NCI-H187 (cell line): ENCODE measurements at regions not wholly inside any gene's neighbourhood (a gene's known extent, or its start where the extent isn't known, plus 50 kb on each side); places are given as distances from the start of the nearest gene placed in this dataset.

Source experiments
- DNase-seq, 2 experiments: peaks; one replicate each; lab custom pipeline; 2025; lab: John Stamatoyannopoulos, UW

DNA sequence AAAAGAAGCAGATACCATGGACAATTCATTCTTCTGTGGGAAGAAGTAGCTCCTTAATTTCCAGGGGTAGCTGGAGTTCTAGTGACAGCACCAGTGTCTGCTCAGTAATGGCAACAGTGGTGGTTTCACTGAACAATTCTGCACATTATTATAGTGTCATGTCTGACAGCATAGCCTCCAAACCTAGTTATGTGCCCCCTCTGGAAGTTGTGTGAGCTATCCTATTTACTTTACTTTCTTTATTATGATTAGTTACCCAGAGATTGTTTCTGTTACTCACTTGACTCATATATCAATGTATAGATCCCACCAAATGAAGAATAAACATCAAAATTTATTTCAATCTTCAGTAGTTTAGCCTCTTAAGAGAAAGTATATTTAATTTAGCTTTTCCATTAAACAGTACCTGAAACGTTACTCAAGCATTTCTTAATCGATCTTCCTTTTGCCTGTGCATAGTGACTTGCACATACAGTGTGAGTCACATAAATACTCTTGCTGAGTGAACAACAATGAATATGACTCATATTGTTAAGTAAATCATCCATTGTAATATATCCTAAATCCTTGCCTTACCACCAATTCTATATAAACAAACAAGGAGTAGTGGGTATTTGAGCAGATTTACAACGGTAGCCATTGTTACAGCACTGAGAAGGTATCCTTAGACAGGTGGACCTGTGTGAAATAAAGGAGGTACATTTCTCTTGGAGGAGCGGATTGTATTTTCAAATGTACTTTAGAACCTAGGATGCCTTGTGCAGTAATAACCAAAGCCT lies 534.7 kb downstream of the ANKRD50 start:
- DNase-seq = no peak

DNA sequence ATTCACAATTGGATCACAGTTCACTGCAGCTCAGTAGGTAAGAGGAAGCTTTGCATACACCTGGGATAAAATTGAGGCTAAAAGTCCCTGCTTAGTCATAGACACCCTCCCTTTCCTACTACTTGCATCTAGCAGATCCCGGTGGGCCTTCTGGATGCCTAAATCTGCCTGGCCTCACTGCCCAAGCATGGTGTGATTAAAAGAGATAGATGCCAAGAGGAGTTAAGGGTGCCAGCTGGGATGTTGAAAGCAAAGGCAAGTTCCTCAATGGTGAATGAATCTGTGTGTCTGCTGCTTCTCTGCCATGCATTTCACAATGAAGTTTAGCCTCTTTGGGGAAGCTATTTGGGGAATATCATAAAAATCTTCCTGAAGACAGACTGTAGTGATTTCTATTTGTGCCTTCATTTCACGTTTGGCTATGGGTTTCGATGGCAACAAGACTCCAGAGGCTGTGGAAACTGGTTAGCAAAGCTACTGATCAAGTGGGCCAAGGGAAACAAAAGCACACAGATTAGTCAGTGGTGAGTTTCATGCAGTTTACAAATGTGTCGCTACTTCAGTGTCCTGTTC lies 534.0 kb downstream of the ANKRD50 start:
- no peak for DNase-seq

DNA sequence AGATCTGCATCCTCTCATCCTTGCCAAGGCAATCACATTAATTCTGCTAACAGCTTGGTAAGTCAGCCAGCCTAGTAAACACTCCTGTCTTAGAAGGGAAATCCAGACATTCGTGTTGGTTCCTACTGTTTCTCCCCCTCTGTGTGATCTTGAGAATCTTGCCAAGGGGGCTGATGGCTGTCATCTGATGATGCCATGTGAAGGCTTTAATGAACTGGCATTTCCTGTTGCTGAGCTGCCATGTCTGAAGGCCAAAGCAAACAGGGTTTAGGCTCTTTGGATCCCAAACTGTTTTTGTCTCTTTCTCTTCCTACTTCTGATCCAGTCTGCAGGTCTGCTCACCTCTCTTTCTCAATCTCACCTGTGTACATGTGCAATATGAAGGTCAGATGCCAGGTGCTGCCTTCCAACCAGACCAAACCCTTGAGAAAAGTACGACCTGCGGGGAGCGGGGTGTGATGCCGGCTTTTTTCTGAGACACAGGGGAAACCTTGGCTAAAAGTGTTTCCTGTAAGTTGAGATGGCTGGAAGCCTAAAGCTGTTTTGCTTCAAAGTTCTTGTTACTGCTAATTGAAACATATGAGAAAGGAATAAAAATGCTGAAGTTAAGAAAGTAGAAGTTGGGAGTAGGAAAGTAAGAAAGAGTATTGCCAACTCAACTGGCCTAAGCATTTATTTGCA lies 532.9 kb downstream of the ANKRD50 start:
- no peak for DNase-seq

DNA sequence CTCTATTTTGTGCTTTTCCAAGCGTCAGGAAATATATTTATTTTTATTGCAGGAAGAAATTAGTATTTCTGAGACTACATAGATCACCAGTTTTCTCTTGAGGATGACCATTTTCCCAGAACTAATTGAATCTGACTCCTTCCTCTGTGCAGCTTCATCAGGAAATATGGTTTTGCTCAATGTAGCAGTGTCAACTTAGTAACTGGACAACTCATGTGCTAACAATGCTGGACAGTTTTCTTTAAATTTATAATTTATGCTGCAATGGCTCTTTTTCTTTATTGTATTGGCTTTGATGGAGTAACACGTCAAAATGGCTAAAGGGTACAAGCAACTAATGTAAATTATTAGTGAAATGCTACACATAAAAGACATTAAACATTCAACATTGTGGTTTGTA lies 531.5 kb downstream of the ANKRD50 start:
- no peak for DNase-seq

DNA sequence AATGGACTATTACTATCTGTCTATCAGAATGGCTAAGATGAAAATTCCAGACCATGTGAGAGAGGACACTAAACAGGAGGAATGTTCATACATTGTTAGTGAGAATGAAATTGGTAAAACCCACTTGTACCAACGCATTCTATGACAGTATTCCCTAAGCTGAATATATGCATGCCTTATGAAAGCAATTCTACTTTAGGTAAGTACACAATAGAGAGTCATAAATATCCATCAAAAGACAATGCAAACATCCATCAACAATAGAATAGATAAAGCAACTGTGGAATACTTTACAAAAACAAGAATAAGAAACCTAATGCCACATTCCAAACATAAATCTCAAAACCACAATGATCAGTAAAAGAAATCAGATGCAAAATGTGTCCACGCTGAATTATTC lies 529.3 kb downstream of the ANKRD50 start:
- no peak for DNase-seq

DNA sequence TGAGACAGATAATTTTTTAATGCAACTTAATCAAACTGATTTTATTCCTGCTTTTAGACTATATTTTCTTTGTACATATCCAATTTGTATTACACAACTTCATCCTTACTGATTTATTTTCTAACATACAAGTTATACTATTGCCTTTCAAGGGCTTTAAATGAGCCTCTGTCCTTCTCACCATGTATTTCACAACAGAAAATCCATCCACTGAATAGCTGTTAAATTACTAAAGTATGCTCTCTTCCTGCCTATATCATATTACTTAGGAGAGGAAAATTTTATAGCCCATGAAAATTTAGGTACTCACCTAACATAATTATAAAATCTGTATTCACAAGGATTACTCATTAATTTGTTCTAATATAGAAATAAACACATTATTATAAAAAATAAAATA lies 528.6 kb downstream of the ANKRD50 start:
- DNase-seq = no peak

DNA sequence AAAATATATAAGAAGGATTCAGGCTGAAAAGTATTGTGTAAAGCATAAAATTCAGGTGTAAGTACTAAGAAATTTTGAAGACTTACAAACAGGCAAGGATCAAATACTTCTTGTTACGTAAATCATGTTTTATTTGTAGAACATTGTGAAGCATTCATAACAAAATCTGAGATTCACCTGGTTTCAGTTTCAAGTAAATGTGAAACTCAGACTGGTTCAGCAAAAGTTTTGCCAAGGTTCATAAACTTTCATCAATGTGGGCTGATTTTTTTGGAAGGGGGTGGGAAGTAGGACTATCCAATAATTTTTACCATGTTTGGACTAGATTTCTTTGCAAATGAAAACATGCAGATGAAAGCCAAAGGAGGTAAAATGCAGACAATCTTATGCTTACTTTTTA lies 527.7 kb downstream of the ANKRD50 start:
- no peak for DNase-seq

DNA sequence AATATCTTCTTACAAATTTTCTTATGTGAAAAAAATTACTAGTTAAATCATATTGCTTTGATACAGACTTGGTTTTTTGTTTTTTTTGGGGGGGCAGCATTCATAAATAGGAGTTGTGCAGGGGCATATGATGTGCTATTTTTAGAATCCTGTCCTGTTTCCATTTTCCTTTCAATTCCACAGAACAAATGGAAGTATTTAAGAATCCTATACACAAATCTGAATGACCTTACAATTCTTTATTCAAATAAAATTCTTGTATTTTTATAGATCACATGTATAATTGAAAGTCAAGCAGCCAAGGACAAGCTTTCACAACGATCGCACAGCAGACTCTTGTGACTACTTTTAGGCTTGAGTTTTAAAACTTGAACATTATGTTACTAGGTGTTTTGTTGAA lies 523.9 kb downstream of the ANKRD50 start:
- DNase-seq = no peak

DNA sequence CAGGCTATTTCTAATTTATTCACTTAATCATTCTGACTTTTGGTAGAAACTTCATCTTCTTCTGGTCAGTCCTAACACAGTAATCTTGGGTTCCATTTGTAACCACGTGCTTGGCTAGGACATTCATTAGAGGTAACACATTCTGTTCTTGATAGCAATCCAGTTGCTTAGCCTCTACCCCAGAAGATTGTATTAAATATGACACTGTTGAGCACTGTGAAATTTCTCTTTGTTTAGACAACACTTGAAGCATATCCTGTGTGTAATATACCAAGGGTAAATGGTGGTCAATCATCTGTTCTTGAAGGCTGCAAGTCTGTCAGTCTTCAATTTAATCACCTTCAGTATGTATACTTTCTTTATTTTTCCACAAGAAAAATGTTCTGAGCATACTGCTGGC lies 523.0 kb downstream of the ANKRD50 start:
- no peak for DNase-seq

DNA sequence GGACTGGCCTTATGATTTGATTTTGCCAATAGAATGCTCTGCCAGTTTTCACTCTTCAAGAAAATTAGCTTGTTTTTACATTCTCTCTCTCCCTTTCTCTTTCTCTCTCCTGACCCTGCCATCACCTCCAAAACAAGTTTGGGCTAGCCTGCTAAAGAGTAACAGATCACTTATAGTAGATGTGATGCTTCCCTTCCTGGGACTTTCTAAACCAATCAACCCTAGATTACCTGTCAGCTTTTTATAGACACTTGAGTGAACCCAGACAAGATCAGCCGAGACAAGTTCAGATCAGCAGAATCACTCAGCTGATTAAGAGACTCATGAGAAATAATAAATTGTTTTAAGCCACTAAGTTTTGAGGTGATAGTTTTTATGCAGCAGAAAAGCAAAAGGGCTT lies 521.2 kb downstream of the ANKRD50 start:
- DNase-seq = no peak

DNA sequence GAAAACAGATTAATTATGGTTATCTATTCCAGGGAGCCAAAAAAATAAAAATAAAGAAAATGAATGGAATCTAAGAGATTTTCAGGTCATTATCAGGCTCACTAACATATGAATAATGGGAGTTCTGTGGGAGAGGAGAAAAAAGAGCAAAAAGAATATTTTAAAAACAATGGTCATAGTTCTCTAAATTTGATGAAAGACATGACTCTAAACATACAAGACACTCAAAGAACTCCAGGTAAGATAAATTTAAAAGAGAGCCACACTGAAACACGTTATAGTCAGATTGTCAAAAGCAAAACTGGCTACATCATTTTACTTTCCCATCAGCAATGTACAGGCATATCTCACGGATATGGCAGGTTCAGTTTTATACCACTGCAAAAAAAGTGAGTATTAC lies 520.0 kb downstream of the ANKRD50 start:
- no peak for DNase-seq

DNA sequence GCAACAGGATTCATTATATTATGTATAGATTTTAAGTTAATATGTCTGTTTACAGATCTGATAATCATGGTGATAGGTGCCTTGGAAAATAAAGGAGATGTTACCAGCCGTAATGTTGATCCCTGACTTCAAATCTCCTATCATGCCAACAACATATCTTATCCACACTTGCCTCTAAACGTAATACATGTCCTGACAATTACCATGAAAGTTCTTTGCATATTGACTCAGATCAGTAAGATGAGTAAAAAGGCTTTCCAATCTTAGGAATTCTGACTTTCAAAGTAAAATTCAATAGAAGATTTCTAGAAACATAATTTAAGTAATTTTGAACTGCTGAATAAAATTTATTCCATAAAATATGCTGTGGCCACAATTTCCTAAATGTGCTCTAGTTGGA lies 513.3 kb downstream of the ANKRD50 start:
- no peak for DNase-seq

DNA sequence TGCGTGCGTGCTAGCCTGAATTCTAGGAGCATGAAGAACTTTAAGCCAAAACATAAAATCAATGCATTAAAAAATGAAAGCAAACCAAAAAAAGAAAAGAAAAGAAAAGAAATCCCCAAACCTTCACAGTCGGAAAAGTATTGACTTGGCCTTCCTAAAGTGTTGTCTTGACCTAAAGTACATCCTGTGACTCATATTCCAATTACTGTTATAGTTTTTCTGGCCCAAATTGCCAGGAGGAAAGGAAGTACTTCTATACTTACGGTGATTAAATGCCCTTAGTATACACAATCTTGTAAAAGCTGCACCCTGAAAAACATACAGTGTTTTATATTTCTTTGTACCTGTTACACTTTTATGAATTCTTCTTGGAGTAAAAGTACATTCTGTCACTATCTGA lies 512.8 kb downstream of the ANKRD50 start:
- DNase-seq = no peak

DNA sequence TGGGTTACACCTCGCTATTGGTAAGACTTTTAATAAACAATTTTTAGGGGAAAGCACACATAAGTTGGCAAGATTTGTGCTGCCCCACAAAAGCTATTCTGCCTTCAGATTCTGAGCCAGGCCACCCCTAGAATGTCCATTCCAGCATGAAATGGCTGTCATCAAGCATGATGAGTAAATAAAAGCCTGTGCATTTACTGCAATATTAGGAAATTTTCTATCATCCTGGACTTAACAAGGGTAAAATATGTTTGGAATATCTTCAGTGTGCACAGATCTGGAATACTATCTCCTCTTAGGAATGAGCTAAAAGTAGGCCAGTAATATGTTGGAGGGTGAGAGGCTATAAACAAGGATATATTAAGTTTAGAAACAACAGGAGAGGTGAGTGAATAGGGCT lies 510.9 kb downstream of the ANKRD50 start:
- no peak for DNase-seq

DNA sequence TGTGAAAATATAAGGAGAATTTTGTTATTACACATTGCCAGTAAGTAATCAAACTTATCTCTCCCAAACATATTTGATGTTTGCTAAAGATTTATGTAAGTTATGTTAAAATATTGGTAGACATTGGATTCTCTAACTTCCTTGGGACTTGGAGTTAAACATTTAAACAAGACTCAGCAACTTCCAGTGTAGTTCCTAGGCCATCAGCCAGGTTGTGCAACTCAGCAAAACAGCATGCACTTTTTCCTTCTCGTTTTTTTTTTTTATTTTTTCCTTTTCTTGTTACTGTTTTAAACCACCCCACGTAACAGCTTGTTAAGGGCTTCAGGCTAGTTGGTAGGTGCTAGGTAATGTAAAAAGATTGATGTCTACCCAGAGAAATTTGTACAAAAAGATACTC lies 510.4 kb downstream of the ANKRD50 start:
- DNase-seq = no peak

DNA sequence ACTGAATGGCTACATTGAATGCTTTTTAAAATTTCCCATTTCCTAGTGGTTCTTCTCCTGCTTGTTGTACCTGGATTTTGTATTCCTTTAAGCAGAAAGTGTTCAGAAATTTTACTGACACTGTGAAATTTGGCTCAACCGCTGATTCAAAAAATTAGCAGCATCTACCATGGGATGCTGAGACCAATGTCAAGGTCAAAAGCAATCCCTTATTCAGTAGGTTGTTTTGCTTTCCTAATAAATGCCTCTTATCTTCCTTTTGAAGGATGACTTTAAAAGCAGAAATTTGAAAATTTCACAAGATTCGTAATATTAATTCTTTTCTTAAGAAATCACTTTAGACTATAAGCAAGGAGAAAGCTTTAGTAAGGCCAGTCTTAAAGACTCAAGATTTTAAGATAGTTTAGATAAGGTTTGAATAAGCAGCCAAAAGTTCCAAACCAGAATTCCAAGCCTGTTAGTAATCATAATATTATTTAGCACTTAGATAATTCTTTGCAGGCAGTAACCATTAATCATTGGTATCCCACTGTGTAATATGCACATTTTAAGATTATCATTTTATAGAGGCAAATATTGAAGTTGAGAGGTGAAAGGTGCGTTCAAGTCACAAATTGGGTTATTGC lies 508.8 kb downstream of the ANKRD50 start:
- DNase-seq = no peak

DNA sequence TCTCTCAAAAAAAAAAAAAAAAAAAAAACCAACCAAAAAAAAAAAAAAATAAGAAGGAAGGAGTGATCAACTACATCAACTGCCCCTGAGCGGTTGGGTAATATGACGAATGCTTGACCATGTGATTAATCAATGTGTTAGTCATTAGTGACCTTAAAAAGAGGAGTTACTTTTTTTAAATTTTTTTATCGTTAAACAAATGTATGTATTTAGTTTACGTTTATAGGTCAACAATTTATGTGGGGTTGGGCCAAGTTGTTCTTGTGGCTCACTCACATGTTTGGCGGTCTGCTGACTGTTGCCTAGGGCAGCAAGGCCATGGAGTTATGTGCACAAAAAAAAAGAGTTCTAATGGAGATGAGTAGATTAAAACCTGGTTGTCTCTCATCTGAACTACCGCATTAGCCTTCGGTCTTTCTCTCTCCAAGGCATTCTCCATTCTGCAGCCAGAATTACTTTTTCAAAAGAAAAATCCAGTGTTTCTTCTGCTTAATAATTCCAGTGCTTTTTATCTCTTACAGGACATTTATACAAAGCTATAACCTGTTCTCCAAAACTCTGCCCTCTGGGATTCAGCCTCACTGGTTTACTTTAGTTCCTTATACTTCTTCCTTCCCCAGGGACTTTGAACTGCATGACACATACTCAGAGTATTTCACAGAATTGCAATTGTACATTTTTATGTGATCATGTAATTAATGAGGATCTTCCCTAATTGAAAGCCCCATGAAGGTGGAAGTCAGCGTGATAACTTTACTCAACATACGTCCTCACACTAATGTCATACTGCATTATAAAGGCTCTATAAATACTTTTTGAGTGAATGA lies 505.5 kb downstream of the ANKRD50 start:
- DNase-seq = no peak

DNA sequence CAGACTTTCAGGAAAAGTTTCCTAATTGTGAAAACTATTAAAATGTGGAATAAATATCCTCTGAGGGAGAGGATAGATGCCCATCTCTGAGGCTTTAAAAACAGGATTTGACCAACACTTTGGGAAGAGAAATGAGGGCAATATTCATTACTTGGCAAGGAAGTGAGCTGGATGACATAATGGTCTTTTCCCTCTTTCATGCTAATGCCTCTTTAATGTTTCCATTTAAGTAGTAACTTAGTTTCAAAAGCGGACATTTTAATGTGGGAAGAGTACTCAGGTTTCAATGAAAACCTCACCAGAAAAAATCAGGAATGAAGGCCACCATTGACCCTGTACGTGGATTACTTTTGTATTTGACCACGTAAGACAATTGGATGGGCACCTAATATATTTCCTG lies 503.3 kb downstream of the ANKRD50 start:
- no peak for DNase-seq

DNA sequence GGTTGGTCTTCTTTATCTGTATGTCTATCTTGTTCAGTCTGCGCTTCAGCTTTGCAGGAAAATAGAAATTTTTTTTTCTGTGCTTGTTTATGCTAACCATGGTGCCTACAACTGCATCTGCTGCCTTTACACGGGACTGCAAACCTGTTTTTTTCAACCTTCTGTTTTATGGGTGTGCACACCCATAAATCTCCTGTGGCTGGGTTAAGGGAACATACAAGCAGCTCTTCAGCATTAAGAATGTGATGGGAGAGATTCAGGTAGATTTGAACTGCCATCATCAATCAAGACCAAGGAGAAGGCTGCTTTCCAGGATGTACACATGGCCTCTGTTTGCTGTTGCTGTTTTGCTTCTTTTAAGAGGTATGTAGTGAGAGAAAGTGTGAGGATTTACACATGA lies 502.9 kb downstream of the ANKRD50 start:
- no peak for DNase-seq

DNA sequence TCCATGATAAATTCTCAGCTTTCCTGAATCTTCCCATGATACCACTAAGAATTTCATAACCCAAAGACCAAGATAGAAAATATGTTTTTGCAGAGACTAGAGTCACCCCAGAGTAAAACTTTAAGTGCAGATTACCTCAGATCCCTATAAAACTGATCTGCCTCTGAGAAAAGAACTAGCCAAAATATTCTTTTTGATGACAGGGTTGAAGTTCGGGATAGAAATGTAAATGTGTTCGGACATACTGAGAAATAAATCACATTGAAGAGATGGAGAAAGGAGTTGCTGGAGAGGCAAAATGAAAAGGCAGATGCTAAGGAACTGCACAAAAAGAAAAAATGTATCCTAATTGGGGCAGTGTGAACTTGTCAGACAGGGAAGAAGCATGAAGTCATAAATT lies 501.8 kb downstream of the ANKRD50 start:
- DNase-seq = no peak

DNA sequence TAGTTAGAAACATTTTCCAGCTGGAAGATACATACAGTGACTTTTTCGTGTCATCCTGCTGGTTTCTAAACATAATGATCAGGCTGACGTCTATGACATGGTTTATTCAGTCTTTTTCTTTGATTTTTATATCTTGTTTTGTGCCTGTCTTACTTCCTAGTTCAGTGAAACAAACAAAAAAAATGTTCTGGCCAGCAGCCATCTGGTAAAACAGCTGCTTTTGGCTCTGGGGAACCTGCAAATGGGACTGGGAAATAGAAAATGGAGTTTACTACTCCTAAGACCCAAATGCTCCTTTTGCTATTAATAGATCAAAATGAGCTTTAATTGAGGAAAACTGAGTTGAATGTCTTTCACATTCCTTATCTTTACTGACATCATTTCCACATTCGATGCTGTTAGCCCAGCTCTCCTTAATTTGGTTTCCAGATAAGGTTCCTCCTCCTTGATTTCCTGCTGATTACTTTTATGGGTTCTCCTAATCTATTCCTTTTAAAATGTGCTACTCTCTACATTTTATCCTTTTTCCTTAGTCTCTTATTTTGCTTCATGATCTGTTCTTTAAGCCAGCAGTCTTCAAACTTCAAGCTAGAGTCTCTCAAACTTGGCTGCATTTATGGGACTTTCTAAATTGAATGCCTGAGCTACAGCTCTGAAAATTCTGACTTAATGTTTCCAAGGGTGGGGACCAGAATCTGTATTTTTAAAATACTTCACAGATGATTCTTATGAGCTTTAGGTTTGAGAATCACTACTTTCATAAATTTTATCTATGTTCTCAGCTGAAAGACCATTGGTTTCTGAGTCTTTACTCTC lies 499.5 kb downstream of the ANKRD50 start:
- DNase-seq = no peak
